Testis (tissue), 2 donors: ENCODE measurements at regions not wholly inside any gene's neighbourhood (a gene's known extent, or its start where the extent isn't known, plus 50 kb on each side); places are given as distances from the start of the nearest gene placed in this dataset.
"Not testable (repeated sequence)": the region's sequence is repeated elsewhere in the genome, so short reads cannot be mapped to it uniquely, and the experiment has no call there.

ENCODE experiments used
- DNase-seq: peaks from one replicate; pipeline ENCODE4 v3.0.0-alpha.2; 2019
- H3K27ac ChIP-seq, 2 donors: fragments of 200-600 bp; sonication (generic); one replicate each; pipeline ENCODE4 v1.5.1; 2019
- H3K27me3 ChIP-seq: fragments of 200-600 bp; sonication (generic); one replicate; pipeline ENCODE4 v1.5.1; 2019
- H3K36me3 ChIP-seq: fragments of 200-600 bp; sonication (generic); one replicate; pipeline ENCODE4 v1.5.1; 2017; ENCODE audit warnings: low read depth; ENCODE audit errors: missing control alignments
- H3K4me1 ChIP-seq: fragments of 200-600 bp; sonication (generic); one replicate; pipeline ENCODE4 v1.5.1; 2019
- H3K4me3 ChIP-seq, 2 donors: fragments of 200-600 bp; sonication (generic); one replicate each; pipeline ENCODE4 v1.5.1; 2017 to 2019
- H3K9me3 ChIP-seq: fragments of 200-600 bp; sonication (generic); one replicate; pipeline ENCODE4 v1.5.1; 2017
- POLR2A ChIP-seq: fragments of 450-650 bp; IDR thresholded peaks from one replicate; pipeline ENCODE4 v1.6.1; 2017; ENCODE audit warnings: antibody characterized with exemption, mild to moderate bottlenecking, moderate library complexity
- WGBS, 2 donors: methylation state at CpG; one replicate each; pipeline ENCODE4 v1.1.5; 2018; 5-methylcytosine and 5-hydroxymethylcytosine counted together
- intact Hi-C: fragments of 100-400 bp; cut with DNase I; formaldehyde crosslinking; loops from one replicate; pipeline ENCODE4 v1.15.1; 2023; ENCODE audit warnings: low total_unique reads
- TF ChIP-seq, protein P1 (sequence below), 3 experiments: fragments of 450-650 bp in 2 of 3; fragments of 200-600 bp in 1 of 3; sonication (generic) in 1 of 3; IDR thresholded peaks; one replicate each; pipeline ENCODE4 v1.5.1; 2016 to 2019; ENCODE audit warnings: antibody characterized with exemption in 3 of 3, mild to moderate bottlenecking in 2 of 3, moderate library complexity in 1 of 3

DNA sequence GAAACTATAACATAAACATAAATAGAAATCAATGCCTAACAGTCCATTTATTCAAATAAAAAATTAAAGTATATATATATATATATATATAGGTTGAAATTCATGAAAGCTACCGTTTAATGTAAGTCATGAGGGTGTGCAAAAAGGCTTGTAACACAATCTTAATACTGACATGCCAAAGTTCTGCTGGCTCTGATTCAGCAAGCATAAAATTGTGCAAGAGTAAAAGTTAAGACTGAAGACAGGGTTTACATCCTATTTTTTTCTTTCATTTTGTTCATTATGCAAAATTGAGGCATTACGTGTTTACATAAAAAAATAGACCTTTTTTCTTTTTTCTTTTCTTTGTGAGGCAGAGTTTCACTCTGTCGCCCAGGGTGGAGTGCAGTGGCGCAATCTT, 984.2 kb downstream of the FSCB start:
- no peaks in the 10 kb centered on the region for H3K4me1 ChIP-seq
- H3K36me3 ChIP-seq, result no peaks in the 10 kb centered on the region
- intact Hi-C loops, result no loop called here
- H3K4me3 ChIP-seq, result no peak overlapping the region
- TF ChIP-seq POLR2A, result no peak
- TF ChIP-seq, protein P1, sequence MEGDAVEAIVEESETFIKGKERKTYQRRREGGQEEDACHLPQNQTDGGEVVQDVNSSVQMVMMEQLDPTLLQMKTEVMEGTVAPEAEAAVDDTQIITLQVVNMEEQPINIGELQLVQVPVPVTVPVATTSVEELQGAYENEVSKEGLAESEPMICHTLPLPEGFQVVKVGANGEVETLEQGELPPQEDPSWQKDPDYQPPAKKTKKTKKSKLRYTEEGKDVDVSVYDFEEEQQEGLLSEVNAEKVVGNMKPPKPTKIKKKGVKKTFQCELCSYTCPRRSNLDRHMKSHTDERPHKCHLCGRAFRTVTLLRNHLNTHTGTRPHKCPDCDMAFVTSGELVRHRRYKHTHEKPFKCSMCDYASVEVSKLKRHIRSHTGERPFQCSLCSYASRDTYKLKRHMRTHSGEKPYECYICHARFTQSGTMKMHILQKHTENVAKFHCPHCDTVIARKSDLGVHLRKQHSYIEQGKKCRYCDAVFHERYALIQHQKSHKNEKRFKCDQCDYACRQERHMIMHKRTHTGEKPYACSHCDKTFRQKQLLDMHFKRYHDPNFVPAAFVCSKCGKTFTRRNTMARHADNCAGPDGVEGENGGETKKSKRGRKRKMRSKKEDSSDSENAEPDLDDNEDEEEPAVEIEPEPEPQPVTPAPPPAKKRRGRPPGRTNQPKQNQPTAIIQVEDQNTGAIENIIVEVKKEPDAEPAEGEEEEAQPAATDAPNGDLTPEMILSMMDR (IDR thresholded peaks at IDR 0.05), result no peak
- no peaks in the 10 kb centered on the region for H3K27me3 ChIP-seq
- no peak for DNase-seq
- WGBS, 2 donors, result 65 to 75% methylated on average over 4 of the region's 4 CpGs
- H3K27ac ChIP-seq, result no peak overlapping the region
- H3K9me3 ChIP-seq, result no peaks in the 10 kb centered on the region

DNA sequence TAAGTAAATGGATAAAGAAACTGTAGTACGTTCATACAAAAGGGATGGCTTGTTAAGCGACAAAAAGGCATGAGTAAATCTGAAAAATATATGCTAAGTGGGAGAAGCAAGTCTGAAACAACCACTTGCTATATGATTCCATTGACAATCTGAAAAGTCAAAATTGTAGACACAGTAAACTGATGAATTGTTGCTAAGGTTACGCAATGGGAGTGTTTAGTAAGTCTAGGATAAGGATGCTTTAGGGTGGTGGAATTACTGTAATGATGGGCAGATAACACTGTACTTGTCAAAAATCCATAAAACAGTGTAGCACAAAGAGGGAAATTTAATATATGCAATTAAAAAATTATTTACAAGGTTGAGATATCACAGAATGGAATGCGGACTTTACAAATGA, 984.9 kb downstream of the FSCB start:
- H3K4me3 ChIP-seq, result no peak overlapping the region
- intact Hi-C loops, result no loop called here
- TF ChIP-seq, protein P1 (IDR thresholded peaks at IDR 0.05), result no peak
- TF ChIP-seq POLR2A, result no peak
- no peaks in the 10 kb centered on the region for H3K9me3 ChIP-seq
- WGBS, 2 donors, result 75 to 81% methylated on average over 4 of the region's 4 CpGs
- H3K36me3 ChIP-seq, result no peaks in the 10 kb centered on the region
- DNase-seq, result no peak
- H3K4me1 ChIP-seq, result no peaks in the 10 kb centered on the region
- no peaks in the 10 kb centered on the region for H3K27me3 ChIP-seq
- no peak overlapping the region for H3K27ac ChIP-seq

DNA sequence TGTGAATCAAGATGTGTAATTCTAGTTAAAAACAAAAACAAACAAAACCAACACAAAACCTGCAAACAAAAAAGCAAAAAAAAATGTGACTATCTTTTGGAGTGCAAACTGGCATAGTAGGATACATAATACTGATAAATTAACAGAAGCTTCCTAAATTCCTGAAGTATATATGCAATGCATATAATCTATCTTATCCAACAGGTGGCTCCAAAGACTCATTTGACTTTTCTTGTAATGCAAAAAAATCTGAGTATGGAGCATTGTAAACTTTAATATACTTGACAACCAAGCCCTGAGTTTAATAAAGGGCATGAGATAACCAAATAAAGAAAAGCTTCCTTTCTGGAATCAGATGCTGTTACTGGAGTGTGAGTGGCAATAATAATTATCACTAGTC, 1003.6 kb downstream of the FSCB start:
- Histone ChIP-seq H3K4me1 (no peaks in the 10 kb centered on the region), H3K36me3 (no peaks in the 10 kb centered on the region), H3K27me3 (no peaks in the 10 kb centered on the region), H3K27ac (no peak overlapping the region), H3K4me3 (no peak overlapping the region), H3K9me3 (no peaks in the 10 kb centered on the region)
- DNase-seq, result no peak
- intact Hi-C loops, result no loop called here
- TF ChIP-seq POLR2A, result no peak
- TF ChIP-seq, protein P1 (IDR thresholded peaks at IDR 0.05), result no peak

DNA sequence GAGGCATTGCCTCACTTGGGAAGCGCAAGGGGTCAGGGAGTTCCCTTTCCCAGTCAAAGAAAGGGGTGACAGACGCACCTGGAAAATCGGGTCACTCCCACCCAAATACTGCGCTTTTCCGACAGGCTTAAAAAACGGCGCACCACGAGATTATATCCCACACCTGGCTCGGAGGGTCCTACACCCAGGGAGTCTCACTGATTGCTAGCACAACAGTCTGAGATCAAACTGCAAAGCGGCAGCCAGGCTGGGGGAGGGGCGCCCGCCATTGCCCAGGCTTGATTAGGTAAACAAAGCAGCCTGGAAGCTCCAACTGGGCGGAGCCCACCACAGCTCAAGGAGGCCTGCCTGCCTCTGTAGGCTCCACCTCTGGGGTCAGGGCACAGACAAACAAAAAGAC, 1014.7 kb downstream of the FSCB start:
- H3K27me3 ChIP-seq, intact Hi-C loops, DNase-seq, H3K36me3 ChIP-seq, H3K27ac ChIP-seq, H3K4me1 ChIP-seq, H3K9me3 ChIP-seq, H3K4me3 ChIP-seq: not testable (repeated sequence)
- WGBS, 2 donors, result 90 to 92% methylated on average over 10 to 12 of the region's 13 CpGs

DNA sequence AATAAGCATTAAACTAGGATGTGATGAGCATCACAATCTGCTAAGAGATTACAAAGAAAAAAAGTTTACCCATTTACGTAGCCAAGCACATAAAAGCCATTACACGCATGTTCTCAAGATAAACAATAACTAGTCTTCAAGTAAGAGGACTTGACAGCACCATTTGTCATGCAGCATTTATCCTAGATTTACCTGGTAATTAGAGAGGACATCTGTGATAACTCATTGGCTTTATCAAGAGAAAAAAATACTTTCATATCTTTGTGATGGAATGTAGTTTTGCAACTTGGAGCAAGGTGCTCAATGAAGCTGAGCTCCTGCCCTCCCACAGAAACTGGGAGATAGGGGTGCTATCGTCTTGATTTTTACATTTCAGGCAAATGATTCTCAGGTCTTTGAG, 1023.7 kb downstream of the FSCB start:
- no peak overlapping the region for H3K27ac ChIP-seq
- no peak overlapping the region for H3K4me3 ChIP-seq
- H3K27me3 ChIP-seq, result no peaks in the 10 kb centered on the region
- no peaks in the 10 kb centered on the region for H3K36me3 ChIP-seq
- H3K9me3 ChIP-seq, result no peaks in the 10 kb centered on the region
- TF ChIP-seq POLR2A, result no peak
- TF ChIP-seq, protein P1 (IDR thresholded peaks at IDR 0.05), result no peak
- whole genome bisulfite sequencing, 2 donors, result 52 to 59% methylated on average over 3 of the region's 3 CpGs
- DNase-seq, result no peak
- H3K4me1 ChIP-seq, result no peaks in the 10 kb centered on the region
- intact Hi-C loops, result no loop called here
